HEK293 (cell line): ENCODE measurements at regions not wholly inside any gene's neighbourhood (a gene's known extent, or its start where the extent isn't known, plus 50 kb on each side); places are given as distances from the start of the nearest gene placed in this dataset.

Experiments
- CTCF ChIA-PET: fragments of 350-600 bp; formaldehyde crosslinking; extraction: SDS; loops from one replicate; lab custom pipeline; 2021; ENCODE audit warnings: antibody characterized with exemption; lab: Yijun Ruan, JAX
- POLR2A ChIA-PET: fragments of 300-600 bp; formaldehyde crosslinking; extraction: SDS; loops from one replicate; lab custom pipeline; 2020; ENCODE audit warnings: antibody characterized with exemption, inconsistent platforms; lab: Yijun Ruan, JAX
- H3K27ac ChIP-seq: fragments of 200-500 bp; sonication (Bioruptor generic); 2 replicates; pipeline ENCODE4 v1.5.1; 2014; ENCODE audit warnings: low read depth, low read length, control low read depth, inconsistent platforms; ENCODE audit errors: extremely low read depth
- H3K36me3 ChIP-seq, 2 experiments: fragments of 200-500 bp in 1 of 2; sonication (Bioruptor generic) in 1 of 2; 1 replicate in 1 of 2; 2 replicates in 1 of 2; pipeline ENCODE4 v1.5.1; 2014 to 2017; ENCODE audit warnings: inconsistent platforms in 2 of 2, low read length in 2 of 2; ENCODE audit not compliant: control insufficient read depth in 2 of 2, insufficient read depth in 1 of 2
- H3K4me1 ChIP-seq: fragments of 200-500 bp; sonication (Bioruptor generic); 2 replicates; pipeline ENCODE4 v1.5.1; 2014; ENCODE audit warnings: mild to moderate bottlenecking, low read length, inconsistent platforms; ENCODE audit not compliant: control insufficient read depth, insufficient read depth
- H3K4me3 ChIP-seq: 2 replicates; pipeline ENCODE4 v1.5.1; 2011; ENCODE audit warnings: low read depth, mild to moderate bottlenecking, control low read depth, low read length, moderate library complexity
- H3K9me3 ChIP-seq: fragments of 200-500 bp; sonication (Bioruptor generic); 2 replicates; pipeline ENCODE4 v1.5.1; 2014; ENCODE audit warnings: low read depth, low read length, inconsistent platforms; ENCODE audit not compliant: control insufficient read depth, insufficient read depth
- GLI2 ChIP-seq: fragments of 450-650 bp; formaldehyde crosslinking; IDR thresholded peaks from 2 replicates; pipeline ENCODE4; 2017; ENCODE audit warnings: missing biosample characterization, missing genetic modification characterization, low read depth, borderline replicate concordance
- GLIS2 ChIP-seq: fragments of 450-650 bp; formaldehyde crosslinking; IDR thresholded peaks from 2 replicates; pipeline ENCODE4 v1.5.1; 2016; ENCODE audit warnings: missing biosample characterization, missing genetic modification characterization
- HOXC10 ChIP-seq: sonication (generic); formaldehyde crosslinking; IDR thresholded peaks from 2 replicates; pipeline ENCODE4 v1.8.1; 2023; ENCODE audit warnings: mild to moderate bottlenecking, missing genetic modification reagents
- KLF7 ChIP-seq: fragments of 450-650 bp; formaldehyde crosslinking; IDR thresholded peaks from 2 replicates; pipeline ENCODE4 v1.5.1; 2016; ENCODE audit warnings: missing biosample characterization, missing genetic modification characterization, borderline replicate concordance
- MZF1 ChIP-seq: fragments of 450-650 bp; formaldehyde crosslinking; IDR thresholded peaks from 2 replicates; pipeline ENCODE4 v1.5.1; 2017; ENCODE audit warnings: missing biosample characterization, missing genetic modification characterization, borderline replicate concordance
- SP2 ChIP-seq: fragments of 450-650 bp; formaldehyde crosslinking; IDR thresholded peaks from 2 replicates; pipeline ENCODE4 v1.5.1; 2016; ENCODE audit warnings: missing biosample characterization, missing genetic modification characterization
- SP3 ChIP-seq: fragments of 450-650 bp; formaldehyde crosslinking; IDR thresholded peaks from 2 replicates; pipeline ENCODE4 v1.5.1; 2016; ENCODE audit warnings: missing biosample characterization, missing genetic modification characterization
- TRIM28 ChIP-seq: IDR thresholded peaks from 2 replicates; pipeline ENCODE4 v1.6.1; 2011; ENCODE audit warnings: low read length, control low read depth, borderline replicate concordance
- ZBTB1 ChIP-seq: fragments of 450-650 bp; formaldehyde crosslinking; IDR thresholded peaks from 2 replicates; pipeline ENCODE4 v1.5.1; 2016; ENCODE audit warnings: missing biosample characterization, missing genetic modification characterization
- ZBTB17 ChIP-seq: fragments of 450-650 bp; formaldehyde crosslinking; IDR thresholded peaks from 2 replicates; pipeline ENCODE4 v1.5.1; 2016; ENCODE audit warnings: missing biosample characterization, missing genetic modification characterization
- ZBTB20 ChIP-seq: fragments of 450-650 bp; formaldehyde crosslinking; IDR thresholded peaks from 2 replicates; pipeline ENCODE4 v1.5.1; 2016; ENCODE audit warnings: missing biosample characterization, missing genetic modification characterization
- ZBTB7A ChIP-seq: fragments of 450-650 bp; formaldehyde crosslinking; IDR thresholded peaks from 2 replicates; pipeline ENCODE4 v1.5.1; 2016; ENCODE audit warnings: low read depth, missing biosample characterization, missing genetic modification characterization
- ZNF112 ChIP-seq: fragments of 450-650 bp; formaldehyde crosslinking; IDR thresholded peaks from 2 replicates; pipeline ENCODE4 v1.5.0; 2017; ENCODE audit warnings: missing biosample characterization, missing genetic modification characterization
- ZNF133 ChIP-seq: fragments of 450-650 bp; formaldehyde crosslinking; IDR thresholded peaks from 2 replicates; pipeline ENCODE4 v1.5.1; 2016; ENCODE audit warnings: missing biosample characterization, missing genetic modification characterization
- ZNF174 ChIP-seq: fragments of 450-650 bp; formaldehyde crosslinking; IDR thresholded peaks from 2 replicates; pipeline ENCODE4 v1.5.0; 2017; ENCODE audit warnings: missing biosample characterization, mild to moderate bottlenecking, missing genetic modification characterization
- ZNF214 ChIP-seq: fragments of 450-650 bp; formaldehyde crosslinking; IDR thresholded peaks from 2 replicates; pipeline ENCODE4 v1.5.1; 2017; ENCODE audit warnings: missing biosample characterization, mild to moderate bottlenecking, missing genetic modification characterization, borderline replicate concordance
- ZNF26 ChIP-seq: fragments of 450-650 bp; formaldehyde crosslinking; IDR thresholded peaks from 2 replicates; pipeline ENCODE4 v1.5.1; 2016; ENCODE audit warnings: missing biosample characterization, missing genetic modification characterization
- ZNF302 ChIP-seq: fragments of 450-650 bp; formaldehyde crosslinking; IDR thresholded peaks from 2 replicates; pipeline ENCODE4 v1.5.1; 2016; ENCODE audit warnings: missing biosample characterization, missing genetic modification characterization, low read depth
- ZNF311 ChIP-seq: fragments of 450-650 bp; formaldehyde crosslinking; IDR thresholded peaks from 2 replicates; pipeline ENCODE4 v1.5.1; 2017; ENCODE audit warnings: missing biosample characterization, missing genetic modification characterization, borderline replicate concordance
- ZNF423 ChIP-seq: fragments of 450-650 bp; formaldehyde crosslinking; IDR thresholded peaks from 2 replicates; pipeline ENCODE4 v1.5.1; 2016; ENCODE audit warnings: missing biosample characterization, missing genetic modification characterization
- ZNF473 ChIP-seq: fragments of 450-650 bp; formaldehyde crosslinking; IDR thresholded peaks from 2 replicates; pipeline ENCODE4 v1.5.1; 2017; ENCODE audit warnings: missing biosample characterization, missing genetic modification characterization
- ZNF610 ChIP-seq: fragments of 450-650 bp; formaldehyde crosslinking; IDR thresholded peaks from 2 replicates; pipeline ENCODE4 v1.5.1; 2016; ENCODE audit warnings: missing biosample characterization, missing genetic modification characterization, borderline replicate concordance
- ZNF677 ChIP-seq: fragments of 450-650 bp; IDR thresholded peaks from 2 replicates; pipeline ENCODE4 v1.5.0; 2018; ENCODE audit warnings: missing biosample characterization, mild to moderate bottlenecking, missing genetic modification characterization, moderate library complexity
- ZNF792 ChIP-seq: fragments of 450-650 bp; formaldehyde crosslinking; IDR thresholded peaks from 2 replicates; pipeline ENCODE4 v1.5.1; 2016; ENCODE audit warnings: missing biosample characterization, missing genetic modification characterization
- ZNF837 ChIP-seq: fragments of 450-650 bp; formaldehyde crosslinking; IDR thresholded peaks from 2 replicates; pipeline ENCODE4 v1.5.1; 2016; ENCODE audit warnings: missing biosample characterization, missing genetic modification characterization
- ZXDB ChIP-seq: fragments of 450-650 bp; formaldehyde crosslinking; IDR thresholded peaks from 2 replicates; pipeline ENCODE4 v1.5.1; 2016; ENCODE audit warnings: missing biosample characterization, missing genetic modification characterization
- TF ChIP-seq, protein P1 (sequence below): fragments of 450-650 bp; formaldehyde crosslinking; conservative IDR thresholded peaks from 2 replicates; pipeline ENCODE4 v1.5.1; 2016; ENCODE audit warnings: low read depth, missing biosample characterization, missing genetic modification characterization
- TF ChIP-seq, protein P2 (sequence below): fragments of 450-650 bp; formaldehyde crosslinking; IDR thresholded peaks from 2 replicates; pipeline ENCODE4 v1.5.1; 2016; ENCODE audit warnings: missing biosample characterization, missing genetic modification characterization
- TF ChIP-seq, protein P3 (sequence below): fragments of 450-650 bp; formaldehyde crosslinking; IDR thresholded peaks from 2 replicates; pipeline ENCODE4 v1.5.1; 2017; ENCODE audit warnings: missing biosample characterization, missing genetic modification characterization
- TF ChIP-seq, protein P4 (sequence below): fragments of 450-650 bp; formaldehyde crosslinking; optimal IDR thresholded peaks from 2 replicates; pipeline ENCODE3; 2016; ENCODE audit warnings: missing biosample characterization, mild to moderate bottlenecking, missing genetic modification characterization

- H3K36me3 ChIP-seq: no peaks in the 10 kb centered on the region
- ChIA-PET CTCF (interaction anchor here (0.6 kb wide), 1 partner anchor 265 kb away, joined by 4 read pairs; no protein-coding TSS in a partner anchor), POLR2A (no interaction called here)
- H3K27ac ChIP-seq: no peak overlapping the region
- no peaks in the 10 kb centered on the region for H3K9me3 ChIP-seq
- TF ChIP-seq ZNF214 (tag by site-specific recombination): no peak
- TF ChIP-seq ZXDB (tag by site-specific recombination): no peak
- no peak for TF ChIP-seq TRIM28
- no peak for TF ChIP-seq ZBTB20 (tag by site-specific recombination)
- no peak for TF ChIP-seq ZNF311 (tag by site-specific recombination)
- TF ChIP-seq ZBTB1 (tag by site-specific recombination): no peak
- TF ChIP-seq ZNF473: no peak
- TF ChIP-seq, protein P1, sequence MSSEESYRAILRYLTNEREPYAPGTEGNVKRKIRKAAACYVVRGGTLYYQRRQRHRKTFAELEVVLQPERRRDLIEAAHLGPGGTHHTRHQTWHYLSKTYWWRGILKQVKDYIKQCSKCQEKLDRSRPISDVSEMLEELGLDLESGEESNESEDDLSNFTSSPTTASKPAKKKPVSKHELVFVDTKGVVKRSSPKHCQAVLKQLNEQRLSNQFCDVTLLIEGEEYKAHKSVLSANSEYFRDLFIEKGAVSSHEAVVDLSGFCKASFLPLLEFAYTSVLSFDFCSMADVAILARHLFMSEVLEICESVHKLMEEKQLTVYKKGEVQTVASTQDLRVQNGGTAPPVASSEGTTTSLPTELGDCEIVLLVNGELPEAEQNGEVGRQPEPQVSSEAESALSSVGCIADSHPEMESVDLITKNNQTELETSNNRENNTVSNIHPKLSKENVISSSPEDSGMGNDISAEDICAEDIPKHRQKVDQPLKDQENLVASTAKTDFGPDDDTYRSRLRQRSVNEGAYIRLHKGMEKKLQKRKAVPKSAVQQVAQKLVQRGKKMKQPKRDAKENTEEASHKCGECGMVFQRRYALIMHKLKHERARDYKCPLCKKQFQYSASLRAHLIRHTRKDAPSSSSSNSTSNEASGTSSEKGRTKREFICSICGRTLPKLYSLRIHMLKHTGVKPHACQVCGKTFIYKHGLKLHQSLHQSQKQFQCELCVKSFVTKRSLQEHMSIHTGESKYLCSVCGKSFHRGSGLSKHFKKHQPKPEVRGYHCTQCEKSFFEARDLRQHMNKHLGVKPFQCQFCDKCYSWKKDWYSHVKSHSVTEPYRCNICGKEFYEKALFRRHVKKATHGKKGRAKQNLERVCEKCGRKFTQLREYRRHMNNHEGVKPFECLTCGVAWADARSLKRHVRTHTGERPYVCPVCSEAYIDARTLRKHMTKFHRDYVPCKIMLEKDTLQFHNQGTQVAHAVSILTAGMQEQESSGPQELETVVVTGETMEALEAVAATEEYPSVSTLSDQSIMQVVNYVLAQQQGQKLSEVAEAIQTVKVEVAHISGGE: no peak
- TF ChIP-seq ZNF302 (tag by site-specific recombination): no peak
- no peak for TF ChIP-seq ZBTB17 (tag by site-specific recombination)
- TF ChIP-seq MZF1: no peak
- no peak for TF ChIP-seq SP2 (tag by site-specific recombination)
- TF ChIP-seq ZBTB7A (tag by site-specific recombination): no peak
- TF ChIP-seq ZNF792: no peak
- no peak for TF ChIP-seq ZNF174 (tag by site-specific recombination)
- TF ChIP-seq, protein P2, sequence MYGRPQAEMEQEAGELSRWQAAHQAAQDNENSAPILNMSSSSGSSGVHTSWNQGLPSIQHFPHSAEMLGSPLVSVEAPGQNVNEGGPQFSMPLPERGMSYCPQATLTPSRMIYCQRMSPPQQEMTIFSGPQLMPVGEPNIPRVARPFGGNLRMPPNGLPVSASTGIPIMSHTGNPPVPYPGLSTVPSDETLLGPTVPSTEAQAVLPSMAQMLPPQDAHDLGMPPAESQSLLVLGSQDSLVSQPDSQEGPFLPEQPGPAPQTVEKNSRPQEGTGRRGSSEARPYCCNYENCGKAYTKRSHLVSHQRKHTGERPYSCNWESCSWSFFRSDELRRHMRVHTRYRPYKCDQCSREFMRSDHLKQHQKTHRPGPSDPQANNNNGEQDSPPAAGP (tag by site-specific recombination): no peak
- TF ChIP-seq ZNF112 (tag by site-specific recombination): no peak
- no peak for TF ChIP-seq ZNF677 (tag by site-specific recombination)
- peaks cover 16% of the 10 kb centered on the region for H3K4me1 ChIP-seq
- no peak overlapping the region for H3K4me3 ChIP-seq
Measured at GRCh38 chr7:96589038-96589437, 120.6 kb downstream of the SEM1 start.

DNA sequence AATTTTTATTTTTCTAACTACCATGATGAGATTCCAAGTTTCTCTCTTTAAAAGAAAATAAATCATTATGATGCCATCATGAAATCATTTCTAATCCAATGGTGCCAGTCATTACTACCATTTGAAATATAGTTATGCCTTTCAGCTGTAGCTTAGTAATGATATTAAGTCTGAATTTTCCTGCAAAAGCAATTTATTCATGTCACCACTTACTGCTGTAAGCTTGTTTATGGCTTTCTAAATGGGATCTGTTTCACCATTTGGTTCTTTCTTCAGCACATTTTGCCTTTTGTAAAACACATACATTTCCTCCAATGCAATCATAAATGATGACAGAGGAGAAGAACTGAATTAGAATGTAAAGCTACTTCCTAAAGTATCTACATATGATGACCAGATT lies 130.5 kb downstream of the SEM1 start:
- no peak overlapping the region for H3K27ac ChIP-seq
- H3K4me3 ChIP-seq: no peak overlapping the region
- H3K36me3 ChIP-seq: no peaks in the 10 kb centered on the region
- no peak for TF ChIP-seq ZNF837 (tag by site-specific recombination)
- TF ChIP-seq KLF7 (tag by site-specific recombination): no peak
- TF ChIP-seq, protein P3, sequence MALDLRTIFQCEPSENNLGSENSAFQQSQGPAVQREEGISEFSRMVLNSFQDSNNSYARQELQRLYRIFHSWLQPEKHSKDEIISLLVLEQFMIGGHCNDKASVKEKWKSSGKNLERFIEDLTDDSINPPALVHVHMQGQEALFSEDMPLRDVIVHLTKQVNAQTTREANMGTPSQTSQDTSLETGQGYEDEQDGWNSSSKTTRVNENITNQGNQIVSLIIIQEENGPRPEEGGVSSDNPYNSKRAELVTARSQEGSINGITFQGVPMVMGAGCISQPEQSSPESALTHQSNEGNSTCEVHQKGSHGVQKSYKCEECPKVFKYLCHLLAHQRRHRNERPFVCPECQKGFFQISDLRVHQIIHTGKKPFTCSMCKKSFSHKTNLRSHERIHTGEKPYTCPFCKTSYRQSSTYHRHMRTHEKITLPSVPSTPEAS (tag by site-specific recombination): no peak
- TF ChIP-seq ZNF473: no peak
- no peak for TF ChIP-seq ZNF26 (tag by site-specific recombination)
- TF ChIP-seq ZBTB17 (tag by site-specific recombination): no peak
- no peak for TF ChIP-seq HOXC10 (CRISPR knock-in tag)
- no peak for TF ChIP-seq GLI2 (tag by site-specific recombination)
- no peak for TF ChIP-seq ZNF133 (tag by site-specific recombination)
- TF ChIP-seq GLIS2 (tag by site-specific recombination): no peak
- no peak for TF ChIP-seq ZNF423 (tag by site-specific recombination)
- TF ChIP-seq SP3 (tag by site-specific recombination): no peak
- TF ChIP-seq, protein P4, sequence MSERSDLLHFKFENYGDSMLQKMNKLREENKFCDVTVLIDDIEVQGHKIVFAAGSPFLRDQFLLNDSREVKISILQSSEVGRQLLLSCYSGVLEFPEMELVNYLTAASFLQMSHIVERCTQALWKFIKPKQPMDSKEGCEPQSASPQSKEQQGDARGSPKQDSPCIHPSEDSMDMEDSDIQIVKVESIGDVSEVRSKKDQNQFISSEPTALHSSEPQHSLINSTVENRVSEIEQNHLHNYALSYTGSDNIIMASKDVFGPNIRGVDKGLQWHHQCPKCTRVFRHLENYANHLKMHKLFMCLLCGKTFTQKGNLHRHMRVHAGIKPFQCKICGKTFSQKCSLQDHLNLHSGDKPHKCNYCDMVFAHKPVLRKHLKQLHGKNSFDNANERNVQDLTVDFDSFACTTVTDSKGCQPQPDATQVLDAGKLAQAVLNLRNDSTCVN: no peak
- no peak for TF ChIP-seq ZNF610 (tag by site-specific recombination)
- CTCF ChIA-PET: no interaction called here
- POLR2A ChIA-PET: no interaction called here
- no peaks in the 10 kb centered on the region for H3K4me1 ChIP-seq
- no peaks in the 10 kb centered on the region for H3K9me3 ChIP-seq
